ENCODE measurements at regions not wholly inside any gene's neighbourhood (a gene's known extent, or its start where the extent isn't known, plus 50 kb on each side); places are given as distances from the start of the nearest gene placed in this dataset.

DNA sequence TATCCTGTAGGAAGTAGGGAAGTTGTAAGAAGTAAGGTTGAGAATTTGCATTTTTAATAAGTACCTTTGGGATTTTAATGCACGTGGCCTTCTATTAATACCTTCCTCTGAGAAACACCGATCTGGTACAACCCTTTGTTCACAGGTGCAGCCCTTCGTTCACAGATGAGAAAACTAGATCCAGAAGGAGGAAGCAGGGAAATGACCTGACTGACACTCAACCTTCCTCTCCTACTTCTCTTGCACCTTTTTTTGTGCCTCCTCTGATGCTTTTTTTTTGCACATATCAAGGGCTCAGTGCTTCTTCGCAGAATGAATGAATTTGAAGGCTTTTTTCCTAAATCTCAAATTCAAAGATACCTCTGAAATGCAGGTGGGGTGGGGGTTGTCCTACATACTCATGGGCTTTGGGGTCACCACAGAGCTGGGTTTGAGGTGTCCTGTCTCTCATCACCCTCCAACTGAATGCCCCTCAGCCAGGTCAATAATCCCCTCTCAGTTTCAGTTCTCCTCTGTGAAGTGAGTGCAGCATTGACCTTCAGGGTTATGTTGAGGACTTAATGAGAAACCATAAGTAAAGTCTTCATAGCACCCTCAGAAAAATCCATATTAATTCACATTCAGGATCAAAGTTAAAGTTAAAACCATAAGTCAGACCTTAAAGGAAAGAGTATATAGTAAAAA, 161.5 kb upstream of the CTNNB1 start:
- TF ChIP-seq, protein P1, sequence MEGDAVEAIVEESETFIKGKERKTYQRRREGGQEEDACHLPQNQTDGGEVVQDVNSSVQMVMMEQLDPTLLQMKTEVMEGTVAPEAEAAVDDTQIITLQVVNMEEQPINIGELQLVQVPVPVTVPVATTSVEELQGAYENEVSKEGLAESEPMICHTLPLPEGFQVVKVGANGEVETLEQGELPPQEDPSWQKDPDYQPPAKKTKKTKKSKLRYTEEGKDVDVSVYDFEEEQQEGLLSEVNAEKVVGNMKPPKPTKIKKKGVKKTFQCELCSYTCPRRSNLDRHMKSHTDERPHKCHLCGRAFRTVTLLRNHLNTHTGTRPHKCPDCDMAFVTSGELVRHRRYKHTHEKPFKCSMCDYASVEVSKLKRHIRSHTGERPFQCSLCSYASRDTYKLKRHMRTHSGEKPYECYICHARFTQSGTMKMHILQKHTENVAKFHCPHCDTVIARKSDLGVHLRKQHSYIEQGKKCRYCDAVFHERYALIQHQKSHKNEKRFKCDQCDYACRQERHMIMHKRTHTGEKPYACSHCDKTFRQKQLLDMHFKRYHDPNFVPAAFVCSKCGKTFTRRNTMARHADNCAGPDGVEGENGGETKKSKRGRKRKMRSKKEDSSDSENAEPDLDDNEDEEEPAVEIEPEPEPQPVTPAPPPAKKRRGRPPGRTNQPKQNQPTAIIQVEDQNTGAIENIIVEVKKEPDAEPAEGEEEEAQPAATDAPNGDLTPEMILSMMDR (IDR thresholded peaks at IDR 0.05): no peak
- no peak for TF ChIP-seq POLR2A (IDR thresholded peaks at IDR 0.05)

Measured in esophagus squamous epithelium (tissue), 4 donors.